Erythroblast (primary cell): ENCODE measurements at regions not wholly inside any gene's neighbourhood (a gene's known extent, or its start where the extent isn't known, plus 50 kb on each side); places are given as distances from the start of the nearest gene placed in this dataset.

Experiments used
- GATA1 ChIP-seq: IDR thresholded peaks from 2 replicates; pipeline ENCODE4 v1.6.1; 2011; ENCODE audit warnings: low read depth, mild to moderate bottlenecking, control low read depth, low read length, moderate library complexity
- POLR2A ChIP-seq: IDR thresholded peaks from 2 replicates; pipeline ENCODE4 v1.6.1; 2011; ENCODE audit warnings: mild to moderate bottlenecking, low read length

- no peak for TF ChIP-seq POLR2A
- TF ChIP-seq GATA1: no peak
Observed at GRCh38 chr19:28171983-28172382, 1041.0 kb downstream of the UQCRFS1 start.
